SK-N-SH (cell line): ENCODE measurements at regions not wholly inside any gene's neighbourhood (a gene's known extent, or its start where the extent isn't known, plus 50 kb on each side); places are given as distances from the start of the nearest gene placed in this dataset.

Experiments
- EP300 ChIP-seq, 2 experiments: IDR thresholded peaks; 2 replicates each; pipeline versions ENCODE4 v1.4.0 to v1.6.1; 2012; ENCODE audit warnings: borderline replicate concordance in 1 of 2, low read depth in 1 of 2, low read length in 1 of 2
- MEF2A ChIP-seq: IDR thresholded peaks from 2 replicates; pipeline ENCODE4 v1.4.0; 2012; ENCODE audit warnings: low read depth, borderline replicate concordance
- POLR2AphosphoS5 ChIP-seq: IDR thresholded peaks from 2 replicates; pipeline ENCODE4 v1.6.1; 2012; ENCODE audit warnings: low read depth, low read length
- TF ChIP-seq, protein P1 (sequence below): fragments of 200-600 bp; sonication (generic); IDR thresholded peaks from 2 replicates; pipeline ENCODE4 v1.6.1; 2017; ENCODE audit warnings: antibody characterized with exemption, mild to moderate bottlenecking, moderate library complexity

DNA sequence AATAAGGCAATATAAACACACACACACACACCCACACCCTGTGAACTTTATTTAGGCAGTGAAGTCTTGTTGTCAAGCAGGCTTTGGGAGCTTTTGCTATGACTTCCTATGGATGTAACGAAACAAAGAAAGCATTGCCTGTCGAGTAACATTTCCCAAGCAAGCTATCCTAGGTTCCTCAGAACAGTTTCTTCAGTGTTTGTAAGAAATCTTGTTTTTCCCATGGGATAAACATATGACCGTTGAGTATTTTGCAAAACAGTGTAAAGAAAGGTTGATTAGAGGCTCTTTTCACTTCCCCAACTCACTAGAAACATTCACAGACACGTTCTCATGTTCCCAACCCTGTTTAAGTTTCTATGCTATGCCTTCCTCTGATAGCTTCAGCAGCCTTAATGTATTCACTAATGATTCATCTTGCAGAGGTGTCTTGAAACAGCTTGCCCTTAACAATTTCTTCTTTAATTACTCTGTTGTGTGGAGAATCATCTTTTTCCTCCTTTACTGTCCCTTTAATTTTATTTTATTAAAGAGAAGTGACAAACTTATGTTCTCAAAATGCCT, 1947.1 kb upstream of the TENM3 start:
- no peak for TF ChIP-seq EP300 (IDR thresholded peaks at IDR 0.05; ENCODE audit: borderline replicate concordance in 1 of 2, low read depth in 1 of 2, low read length in 1 of 2)
- TF ChIP-seq, protein P1, sequence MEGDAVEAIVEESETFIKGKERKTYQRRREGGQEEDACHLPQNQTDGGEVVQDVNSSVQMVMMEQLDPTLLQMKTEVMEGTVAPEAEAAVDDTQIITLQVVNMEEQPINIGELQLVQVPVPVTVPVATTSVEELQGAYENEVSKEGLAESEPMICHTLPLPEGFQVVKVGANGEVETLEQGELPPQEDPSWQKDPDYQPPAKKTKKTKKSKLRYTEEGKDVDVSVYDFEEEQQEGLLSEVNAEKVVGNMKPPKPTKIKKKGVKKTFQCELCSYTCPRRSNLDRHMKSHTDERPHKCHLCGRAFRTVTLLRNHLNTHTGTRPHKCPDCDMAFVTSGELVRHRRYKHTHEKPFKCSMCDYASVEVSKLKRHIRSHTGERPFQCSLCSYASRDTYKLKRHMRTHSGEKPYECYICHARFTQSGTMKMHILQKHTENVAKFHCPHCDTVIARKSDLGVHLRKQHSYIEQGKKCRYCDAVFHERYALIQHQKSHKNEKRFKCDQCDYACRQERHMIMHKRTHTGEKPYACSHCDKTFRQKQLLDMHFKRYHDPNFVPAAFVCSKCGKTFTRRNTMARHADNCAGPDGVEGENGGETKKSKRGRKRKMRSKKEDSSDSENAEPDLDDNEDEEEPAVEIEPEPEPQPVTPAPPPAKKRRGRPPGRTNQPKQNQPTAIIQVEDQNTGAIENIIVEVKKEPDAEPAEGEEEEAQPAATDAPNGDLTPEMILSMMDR = no peak
- no peak for TF ChIP-seq POLR2AphosphoS5
- no peak for TF ChIP-seq MEF2A
